ENCODE measurements at regions not wholly inside any gene's neighbourhood (a gene's known extent, or its start where the extent isn't known, plus 50 kb on each side); places are given as distances from the start of the nearest gene placed in this dataset.

- TF ChIP-seq REST (IDR thresholded peaks at IDR 0.05) (no peak), POLR2A (IDR thresholded peaks at IDR 0.05; ENCODE audit: low read length) (no peak), RFX5 (IDR thresholded peaks at IDR 0.05) (no peak), CTCF (IDR thresholded peaks at IDR 0.05) (no peak), ELK1 (IDR thresholded peaks at IDR 0.05; ENCODE audit: low read depth, low read length) (no peak), MAX (IDR thresholded peaks at IDR 0.05) (no peak), TFCP2L1 (CRISPR knock-in tag; IDR thresholded peaks at IDR 0.05) (no peak), CHD2 (IDR thresholded peaks at IDR 0.05; ENCODE audit: low read length, partially characterized antibody) (no peak), MYC (IDR thresholded peaks at IDR 0.05; ENCODE audit: borderline replicate concordance, low read length) (no peak)
Observed at GRCh38 chr12:78269620-78270019, 438.9 kb downstream of the NAV3 start.
